COLO668 (cell line): ENCODE measurements at regions not wholly inside any gene's neighbourhood (a gene's known extent, or its start where the extent isn't known, plus 50 kb on each side); places are given as distances from the start of the nearest gene placed in this dataset.
A peak's percentile ranks its signal among the peaks of the same experiment; 100 is the strongest.

Experiments used
- DNase-seq: peaks from one replicate; lab custom pipeline; 2025; ENCODE audit not compliant: unreplicated experiment; lab: John Stamatoyannopoulos, UW

DNA sequence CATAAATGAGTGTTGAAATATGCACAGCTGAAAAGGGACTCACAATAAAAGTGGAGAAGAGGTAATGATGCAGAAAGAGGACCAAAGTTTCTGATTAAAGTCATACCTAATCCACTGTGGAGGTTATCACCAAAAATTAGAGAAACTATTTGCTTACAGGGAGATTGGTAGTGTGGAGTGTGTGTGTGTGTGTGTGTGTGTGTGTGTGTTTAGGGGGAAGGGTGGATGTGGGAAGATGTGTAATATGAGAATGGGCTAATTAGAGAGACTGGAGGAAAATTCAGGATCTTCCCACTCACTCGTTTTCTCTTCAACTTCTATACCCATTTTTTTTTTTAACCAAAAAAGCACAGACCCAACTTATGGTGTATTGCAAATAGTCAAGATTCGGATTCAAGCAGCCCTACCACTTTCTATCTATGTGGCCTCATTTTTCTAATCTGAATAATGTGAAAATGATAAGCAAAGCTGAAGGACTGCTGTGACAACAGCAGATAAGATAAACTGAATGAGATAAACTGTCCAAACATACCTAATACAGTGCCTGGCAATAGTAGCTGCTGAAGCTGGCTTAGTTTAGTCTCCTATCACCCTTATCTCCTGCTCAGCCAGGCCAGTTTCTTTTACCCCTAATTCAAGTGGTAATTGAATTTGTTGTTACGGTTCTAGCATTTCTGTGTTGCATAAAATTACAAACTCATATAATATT lies 501.1 kb downstream of the KDM4C start:
- no peak for DNase-seq

DNA sequence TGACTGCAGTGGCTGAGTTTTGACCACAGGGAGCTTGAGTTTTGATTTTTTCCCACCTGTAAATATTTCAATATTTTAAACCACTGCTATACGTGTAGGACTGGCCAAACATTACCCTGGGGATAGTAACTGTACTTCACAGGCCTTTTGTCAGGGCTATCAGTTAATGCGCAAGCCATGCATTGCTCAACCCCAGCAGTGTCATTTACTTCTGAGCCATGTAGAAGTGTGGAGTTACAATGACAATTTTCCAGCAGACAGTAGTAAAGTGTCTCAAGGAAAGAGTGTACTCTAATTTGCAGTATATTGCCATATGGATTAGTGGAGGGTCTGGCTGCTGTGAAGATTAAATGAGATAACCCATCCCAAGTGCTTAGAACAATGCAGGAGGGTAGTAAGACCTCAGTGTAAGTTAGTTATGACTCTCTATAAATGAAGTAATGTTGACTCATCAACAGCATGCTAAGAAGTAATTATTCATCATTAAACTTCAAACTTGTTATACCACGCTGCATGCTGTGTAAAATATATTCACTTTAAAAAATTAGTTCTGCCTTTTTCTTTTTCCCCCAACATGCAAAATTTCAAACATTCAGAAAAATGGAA lies 489.2 kb downstream of the KDM4C start:
- DNase-seq: no peak

- no peak for DNase-seq
Observed at GRCh38 chr9:7245976-7246580, 488.3 kb downstream of the KDM4C start.

DNA sequence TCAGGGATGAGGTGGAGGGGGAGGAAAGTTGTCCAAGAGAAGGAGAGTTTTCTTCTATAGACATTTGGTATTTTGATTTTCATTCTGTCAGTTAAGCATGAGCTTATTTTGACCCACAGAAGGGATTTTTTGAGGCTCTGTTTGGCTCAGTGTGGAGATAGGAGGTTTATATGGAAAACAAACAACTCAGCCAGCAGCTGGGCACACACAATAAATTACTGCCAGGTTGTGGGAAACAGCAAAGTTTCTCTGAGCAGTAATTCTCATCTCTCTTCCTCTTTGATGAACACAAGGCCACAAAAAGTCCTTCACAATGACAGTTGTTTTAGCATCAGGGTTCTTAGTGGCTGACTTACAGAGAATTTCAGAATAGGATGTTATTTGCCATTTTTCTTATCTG lies 486.1 kb downstream of the KDM4C start:
- peak; percentile 50 for DNase-seq

- DNase-seq: no peak
Observed at GRCh38 chr9:7242126-7242525, 484.4 kb downstream of the KDM4C start.

DNA sequence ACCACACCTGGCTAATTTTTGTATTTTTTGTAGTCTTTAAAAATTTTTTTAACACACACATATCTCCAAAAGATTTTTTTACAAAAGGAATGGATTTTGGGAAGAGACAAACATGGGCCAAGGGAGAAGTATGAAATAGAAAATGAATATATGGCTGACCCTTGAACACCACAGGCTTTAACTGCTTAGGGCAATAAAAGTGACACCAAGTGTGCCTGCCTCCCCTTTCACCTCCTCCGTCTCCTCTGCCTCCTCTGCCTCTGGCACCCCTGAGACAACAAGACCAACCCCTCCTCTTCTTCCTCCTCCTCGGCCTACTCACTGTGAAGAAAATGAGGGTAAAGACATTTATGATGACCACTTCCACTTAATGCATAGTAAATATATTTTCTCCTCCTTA lies 483.9 kb downstream of the KDM4C start:
- DNase-seq: no peak

DNA sequence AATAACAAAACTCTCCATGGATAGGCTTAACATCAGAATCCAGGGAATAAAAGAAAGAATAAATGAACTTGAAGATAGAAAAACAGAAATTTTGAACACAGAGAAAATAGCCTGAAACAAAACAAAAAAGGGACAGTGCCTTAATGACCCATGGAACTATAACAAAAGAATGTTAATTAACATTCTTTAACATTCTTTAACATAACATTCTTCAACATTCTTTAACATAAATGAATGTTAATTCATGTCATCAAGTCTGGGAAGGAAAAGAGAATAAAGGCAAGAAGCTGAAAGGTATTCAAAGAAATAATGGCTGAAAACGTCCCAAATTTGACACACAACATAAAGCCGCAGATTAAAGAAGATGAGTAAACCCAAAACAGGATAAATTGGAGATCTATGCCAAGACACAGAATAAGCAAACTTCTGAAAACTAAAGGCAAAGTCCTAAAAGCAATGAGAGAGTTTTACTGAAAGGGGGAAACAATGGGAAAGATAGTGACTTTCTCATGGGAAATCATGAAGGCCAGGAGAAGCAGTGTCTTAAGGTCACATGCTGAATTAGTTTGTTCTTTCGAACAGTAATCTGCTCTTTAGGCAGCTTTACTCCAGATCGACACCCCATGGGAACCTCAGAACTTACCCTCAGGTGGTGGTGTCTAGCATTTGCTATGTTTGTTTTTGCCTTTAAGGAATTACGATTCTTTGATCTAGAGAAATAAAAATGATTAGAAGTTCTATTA lies 483.0 kb downstream of the KDM4C start:
- DNase-seq: no peak

DNA sequence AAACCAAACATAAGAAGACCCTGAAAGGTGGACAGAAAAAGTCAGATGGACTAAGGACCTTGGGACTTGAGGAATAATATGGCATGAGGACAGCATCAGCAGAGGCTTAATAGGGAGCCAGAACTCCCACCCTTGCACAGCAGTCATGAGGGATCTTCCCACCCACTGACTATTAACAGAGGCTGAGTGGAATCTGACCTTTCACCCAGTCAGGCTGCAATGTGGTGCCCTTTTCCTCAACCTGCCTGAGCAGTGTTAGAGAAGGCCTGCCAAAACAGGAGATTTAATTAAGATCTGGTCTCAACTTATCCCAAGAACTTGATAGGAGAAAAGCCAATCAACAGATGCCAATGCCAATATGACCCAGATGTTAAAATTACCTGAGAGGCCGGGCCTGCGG lies 481.9 kb downstream of the KDM4C start:
- DNase-seq: no peak

DNA sequence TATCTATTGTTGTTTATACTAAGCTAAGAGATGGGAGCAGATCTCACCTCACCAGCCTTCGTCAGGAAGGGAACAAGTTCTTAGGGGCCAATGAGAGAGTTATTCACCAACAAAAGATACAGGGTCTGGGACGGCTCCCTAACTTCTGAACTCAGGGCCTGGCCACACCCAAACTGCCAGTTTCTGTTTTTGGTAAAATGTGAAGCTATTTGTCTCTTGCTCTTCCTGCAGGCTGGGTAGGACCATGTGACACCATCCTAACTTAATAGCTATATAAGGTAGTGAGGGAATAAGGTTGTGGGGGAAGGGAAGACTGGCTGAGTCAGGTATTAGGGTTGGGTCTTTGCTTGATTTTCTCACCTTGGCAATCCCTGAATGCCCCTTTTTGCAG lies 480.5 kb downstream of the KDM4C start:
- no peak for DNase-seq

DNA sequence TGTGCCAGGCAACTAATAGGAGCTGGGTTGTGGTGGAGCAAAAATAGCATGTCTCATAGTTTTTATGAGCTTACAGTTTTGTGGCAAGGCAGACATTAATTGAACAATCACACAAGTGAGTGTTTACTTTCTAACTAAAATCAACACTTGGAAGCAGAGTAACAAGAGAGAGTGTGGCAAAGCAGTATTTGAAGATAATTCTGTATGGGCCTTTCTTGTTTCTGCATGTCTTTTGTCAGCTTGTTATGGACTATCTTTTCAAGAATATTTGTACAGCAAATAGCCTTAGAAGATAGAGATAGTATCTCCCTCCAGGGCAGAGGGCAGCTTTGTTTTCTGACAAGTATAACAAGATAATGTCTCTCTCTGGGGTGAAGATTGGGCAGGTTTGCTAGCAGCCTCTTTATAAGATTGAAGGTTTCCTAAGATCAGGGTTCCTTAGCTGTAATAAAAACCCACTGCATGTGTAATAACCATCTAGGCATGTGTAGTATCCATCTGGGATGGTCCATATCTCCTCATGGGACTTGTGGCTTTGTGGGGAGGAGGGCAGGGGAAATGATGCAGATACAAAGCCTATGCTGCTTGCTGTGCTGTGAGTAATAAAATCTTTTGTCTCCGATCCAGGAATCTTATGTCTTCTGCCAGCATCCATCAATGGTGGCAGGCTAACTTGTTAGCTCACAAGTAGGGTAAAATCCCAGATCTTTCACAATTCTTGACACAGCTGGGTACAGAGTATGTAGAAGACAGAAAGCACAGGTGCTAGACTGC lies 479.9 kb downstream of the KDM4C start:
- DNase-seq: no peak

DNA sequence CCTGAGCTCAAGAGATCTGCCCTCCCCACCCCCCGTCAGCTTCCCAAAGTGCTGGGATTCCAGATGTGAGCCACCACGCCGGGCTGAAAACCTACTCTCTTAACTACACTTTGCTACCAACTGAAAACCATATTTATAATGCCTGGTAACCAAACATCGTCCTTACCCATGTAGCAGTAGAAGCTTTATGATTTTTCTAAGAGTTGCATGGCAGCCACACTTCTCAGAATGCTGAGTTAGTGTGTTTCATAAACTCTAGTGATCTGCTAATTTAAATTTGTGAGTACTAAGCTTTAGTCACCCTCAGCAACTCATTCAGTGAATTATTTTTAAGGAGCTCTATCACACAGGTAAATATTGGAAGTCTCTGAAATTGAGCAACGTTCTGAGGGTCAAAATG lies 478.4 kb downstream of the KDM4C start:
- DNase-seq: no peak

DNA sequence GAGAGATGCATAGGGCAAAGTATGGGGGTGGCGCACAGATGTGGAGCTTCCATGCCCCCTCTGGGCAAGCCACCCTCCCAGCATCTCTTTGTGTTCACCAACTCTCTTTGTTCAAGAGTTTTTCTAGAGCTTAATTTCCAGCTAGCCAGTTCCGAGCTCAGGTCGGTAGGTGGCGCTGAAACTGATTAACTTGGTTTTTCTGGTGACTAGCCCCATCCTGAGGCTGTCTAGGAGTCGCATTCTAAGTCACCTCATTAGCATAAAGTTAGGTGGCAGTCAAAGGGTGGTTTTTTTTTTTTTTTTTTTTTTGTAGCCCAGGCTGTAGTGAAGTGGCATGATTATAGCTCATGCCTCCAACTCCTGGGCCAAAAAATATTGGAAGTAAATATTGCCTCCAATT lies 476.4 kb downstream of the KDM4C start:
- DNase-seq: no peak

GRCh38 chr9:7229571-7229970 lies 471.8 kb downstream of the KDM4C start:
- no peak for DNase-seq

GRCh38 chr9:7228726-7229125 lies 471.0 kb downstream of the KDM4C start:
- no peak for DNase-seq

DNA sequence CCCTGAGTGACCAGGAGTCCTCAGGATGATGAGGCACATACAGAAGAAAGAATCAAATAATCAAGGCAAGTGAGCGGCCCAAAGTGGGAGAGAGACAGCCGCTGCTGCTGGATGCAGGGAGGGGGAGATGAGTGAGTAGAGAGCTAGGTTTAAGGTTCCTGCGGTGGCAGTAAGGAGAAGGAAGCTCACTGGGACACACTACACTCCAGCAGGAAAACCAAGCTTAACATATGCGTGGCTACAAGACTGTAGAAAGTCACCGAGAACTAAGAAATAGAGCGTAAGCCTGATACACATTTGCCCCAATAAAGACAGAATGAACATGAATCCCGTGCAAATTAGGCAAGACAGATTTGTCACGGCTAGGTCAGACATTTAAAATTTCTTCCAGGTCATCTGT lies 470.2 kb downstream of the KDM4C start:
- DNase-seq: no peak

DNA sequence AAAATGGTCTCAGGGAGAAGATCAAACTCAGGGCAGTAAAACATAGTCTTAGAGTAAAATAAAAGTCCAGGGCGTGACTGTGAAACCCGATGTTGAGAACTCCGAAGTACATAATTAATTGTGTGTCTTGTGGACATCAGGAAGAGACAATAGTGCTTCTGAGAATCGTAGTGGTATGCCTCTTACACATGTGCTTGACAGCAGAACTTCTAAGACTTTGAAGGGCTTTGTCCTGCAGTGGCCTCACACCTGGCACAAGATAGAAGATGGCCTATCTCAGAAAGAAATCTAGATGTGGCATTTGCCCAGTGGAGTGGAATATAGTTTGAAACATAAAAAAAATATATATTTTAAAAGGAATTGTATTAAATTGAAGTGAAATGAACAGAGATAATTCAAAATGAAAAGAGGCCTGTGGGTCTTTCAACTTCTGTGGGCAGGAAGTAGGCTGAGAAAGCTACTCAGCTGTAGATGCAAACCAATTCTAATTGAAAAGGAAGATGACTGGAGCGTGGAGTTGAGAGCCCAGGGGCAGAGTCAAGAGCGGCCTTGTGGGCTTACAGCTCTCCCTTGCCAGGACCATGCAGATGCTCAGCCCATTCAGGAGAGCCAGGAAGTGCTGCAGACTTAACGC lies 468.4 kb downstream of the KDM4C start:
- DNase-seq: no peak
